ENCODE measurements at regions not wholly inside any gene's neighbourhood (a gene's known extent, or its start where the extent isn't known, plus 50 kb on each side); places are given as distances from the start of the nearest gene placed in this dataset.
A peak's percentile ranks its signal among the peaks of the same experiment; 100 is the strongest.

GRCh38 chr2:40760071-40760666 is 308.3 kb upstream of the SLC8A1 start:
- intact Hi-C loops (cut with DNase I; ENCODE audit: low total_unique reads): no loop called here
- peak; percentile 18 to 28 for DNase-seq
- no peak overlapping the region for H3K4me3 ChIP-seq
- H3K27me3 ChIP-seq: no peaks in the 10 kb centered on the region
- H3K36me3 ChIP-seq: no peaks in the 10 kb centered on the region
- H3K9me3 ChIP-seq: no peaks in the 10 kb centered on the region
- H3K4me1 ChIP-seq: no peaks in the 10 kb centered on the region
- TF ChIP-seq CTCF (IDR thresholded peaks at IDR 0.05): peak; percentile 41 to 57 (median 47)
- no peak for TF ChIP-seq POLR2A (IDR thresholded peaks at IDR 0.05)
- H3K27ac ChIP-seq: no peak overlapping the region

- no peak overlapping the region for H3K27ac ChIP-seq
- intact Hi-C loops (cut with DNase I; ENCODE audit: low total_unique reads): no loop called here
- DNase-seq: no peak
- H3K9me3 ChIP-seq: no peaks in the 10 kb centered on the region
- H3K4me3 ChIP-seq: no peak overlapping the region
- TF ChIP-seq POLR2A (IDR thresholded peaks at IDR 0.05): no peak
- no peak for TF ChIP-seq CTCF (IDR thresholded peaks at IDR 0.05)
- no peaks in the 10 kb centered on the region for H3K36me3 ChIP-seq
- H3K4me1 ChIP-seq: no peaks in the 10 kb centered on the region
- H3K27me3 ChIP-seq: no peaks in the 10 kb centered on the region
These were observed 321.4 kb upstream of the SLC8A1 start for GRCh38 chr2:40773291-40773690.

GRCh38 chr2:40783704-40784103 is 331.8 kb upstream of the SLC8A1 start:
- H3K36me3 ChIP-seq: no peaks in the 10 kb centered on the region
- no peak for DNase-seq
- no peaks in the 10 kb centered on the region for H3K27me3 ChIP-seq
- intact Hi-C loops (cut with DNase I; ENCODE audit: low total_unique reads): no loop called here
- H3K9me3 ChIP-seq: no peaks in the 10 kb centered on the region
- TF ChIP-seq CTCF (IDR thresholded peaks at IDR 0.05) (no peak), POLR2A (IDR thresholded peaks at IDR 0.05) (no peak)
- no peaks in the 10 kb centered on the region for H3K4me1 ChIP-seq
- H3K4me3 ChIP-seq: no peak overlapping the region
- H3K27ac ChIP-seq: no peak overlapping the region

- H3K27me3 ChIP-seq: no peaks in the 10 kb centered on the region
- intact Hi-C loops (cut with DNase I; ENCODE audit: low total_unique reads): no loop called here
- H3K9me3 ChIP-seq: no peaks in the 10 kb centered on the region
- TF ChIP-seq CTCF (IDR thresholded peaks at IDR 0.05) (no peak), POLR2A (IDR thresholded peaks at IDR 0.05) (no peak)
- H3K4me3 ChIP-seq: no peak overlapping the region
- no peak for DNase-seq
- H3K27ac ChIP-seq: no peak overlapping the region
- no peaks in the 10 kb centered on the region for H3K36me3 ChIP-seq
- H3K4me1 ChIP-seq: no peaks in the 10 kb centered on the region
These were observed 334.7 kb upstream of the SLC8A1 start for GRCh38 chr2:40786636-40787035.

GRCh38 chr2:40797120-40797519 is 345.2 kb upstream of the SLC8A1 start:
- Histone ChIP-seq H3K4me1 (no peaks in the 10 kb centered on the region), H3K9me3 (no peaks in the 10 kb centered on the region), H3K27ac (no peak overlapping the region), H3K36me3 (no peaks in the 10 kb centered on the region), H3K27me3 (no peaks in the 10 kb centered on the region), H3K4me3 (no peak overlapping the region)
- intact Hi-C loops (cut with DNase I; ENCODE audit: low total_unique reads): no loop called here
- DNase-seq: peak in 1 of 2 donors; percentile 20
- TF ChIP-seq POLR2A (IDR thresholded peaks at IDR 0.05) (no peak), CTCF (IDR thresholded peaks at IDR 0.05) (no peak)

Data from uterus (tissue), 3 donors.